SK-N-SH (cell line): ENCODE measurements at regions not wholly inside any gene's neighbourhood (a gene's known extent, or its start where the extent isn't known, plus 50 kb on each side); places are given as distances from the start of the nearest gene placed in this dataset.

Experiments
- CTCF ChIA-PET: fragments of 300-600, 350-600 bp; formaldehyde crosslinking; extraction: SDS; loops from one replicate; lab custom pipeline; 2021; lab: Yijun Ruan, JAX
- POLR2A ChIA-PET: fragments of 350-600 bp; sonication (Branson Sonifier 250); formaldehyde crosslinking; extraction: SDS; loops from one replicate; lab custom pipeline; 2020; ENCODE audit warnings: antibody characterized with exemption, inconsistent platforms; lab: Yijun Ruan, JAX
- DNase-seq: peaks from one replicate; pipeline ENCODE4 v3.0.0; 2012
- H2AFZ ChIP-seq: fragments of 200-600 bp; sonication (generic); 2 replicates; pipeline ENCODE4 v1.8.1; 2016; ENCODE audit warnings: antibody characterized with exemption, mild to moderate bottlenecking, low read depth
- H3F3A ChIP-seq: fragments of 200-600 bp; sonication (generic); replicated peaks from 2 replicates; pipeline ENCODE3; 2016; ENCODE audit warnings: antibody characterized with exemption, mild to moderate bottlenecking; ENCODE audit not compliant: insufficient read depth
- H3K27ac ChIP-seq, 2 experiments: fragments of 200-500 bp in 1 of 2; fragments of 200-600 bp in 1 of 2; sonication (Bioruptor generic) in 1 of 2; sonication (generic), shearing (Covaris generic) in 1 of 2; 2 replicates each; pipeline versions ENCODE4 v1.5.1 to v1.6.1; 2014 to 2016; ENCODE audit warnings: low read depth in 2 of 2, inconsistent platforms in 1 of 2, low read length in 1 of 2, mild to moderate bottlenecking in 1 of 2, mixed read lengths in 1 of 2
- H3K27me3 ChIP-seq: fragments of 200-600 bp; sonication (generic), shearing (Covaris generic); 2 replicates; pipeline ENCODE4 v1.6.1; 2016; ENCODE audit warnings: mixed run types; ENCODE audit not compliant: insufficient read depth
- H3K36me3 ChIP-seq, 2 experiments: fragments of 200-500 bp in 1 of 2; fragments of 200-600 bp in 1 of 2; sonication (Bioruptor generic) in 1 of 2; sonication (generic) in 1 of 2; replicated peaks in 1 of 2; 2 replicates each; pipeline versions ENCODE3 to v1.5.1; 2014 to 2016; ENCODE audit warnings: low read length in 1 of 2, mild to moderate bottlenecking in 1 of 2; ENCODE audit not compliant: insufficient read depth in 2 of 2, control insufficient read depth in 1 of 2
- H3K4me1 ChIP-seq, 2 experiments: fragments of 200-500 bp in 1 of 2; fragments of 200-600 bp in 1 of 2; sonication (Bioruptor generic) in 1 of 2; sonication (generic), shearing (Covaris generic) in 1 of 2; 2 replicates each; pipeline versions ENCODE4 v1.5.1 to v1.6.1; 2014 to 2016; ENCODE audit warnings: low read depth in 1 of 2, low read length in 1 of 2, mixed run types in 1 of 2; ENCODE audit not compliant: insufficient read depth in 2 of 2, control insufficient read depth in 1 of 2
- H3K4me2 ChIP-seq: fragments of 200-600 bp; sonication (generic), shearing (Covaris generic); 2 replicates; pipeline ENCODE4 v1.6.1; 2017; ENCODE audit warnings: mixed run types
- H3K4me3 ChIP-seq, 2 experiments: fragments of 200-500 bp in 1 of 2; fragments of 200-600 bp in 1 of 2; sonication (Bioruptor generic) in 1 of 2; sonication (generic), shearing (Covaris generic) in 1 of 2; 2 replicates each; pipeline versions ENCODE4 v1.5.1 to v1.8.1; 2014 to 2016; ENCODE audit warnings: low read depth in 2 of 2, inconsistent platforms in 1 of 2, low read length in 1 of 2, mild to moderate bottlenecking in 1 of 2, mixed read lengths in 1 of 2, moderate library complexity in 1 of 2
- H3K79me2 ChIP-seq: fragments of 200-600 bp; sonication (generic); 2 replicates; pipeline ENCODE4 v1.8.1; 2017; ENCODE audit warnings: mild to moderate bottlenecking; ENCODE audit not compliant: insufficient read depth
- H3K9ac ChIP-seq: fragments of 200-600 bp; sonication (generic); 2 replicates; pipeline ENCODE4 v1.6.1; 2017; ENCODE audit warnings: mixed run types
- H3K9me2 ChIP-seq: fragments of 200-600 bp; sonication (generic); 2 replicates; pipeline ENCODE4 v1.6.1; 2017; ENCODE audit warnings: mixed run types
- H3K9me3 ChIP-seq: fragments of 200-600 bp; sonication (generic); 2 replicates; pipeline ENCODE4 v1.6.1; 2017; ENCODE audit warnings: mixed run types, mild to moderate bottlenecking, moderate library complexity
- H4K20me1 ChIP-seq: fragments of 200-600 bp; sonication (generic); 2 replicates; pipeline ENCODE4 v1.6.1; 2017; ENCODE audit warnings: mild to moderate bottlenecking, mixed run types; ENCODE audit not compliant: insufficient read depth
- CHD2 ChIP-seq: fragments of 150-350 bp; IDR thresholded peaks from 2 replicates; pipeline ENCODE4 v1.6.1; 2018; ENCODE audit warnings: low read length; ENCODE audit not compliant: partially characterized antibody
- CTCF ChIP-seq: fragments of 200-600 bp; sonication (generic); IDR thresholded peaks from 2 replicates; pipeline ENCODE4 v1.6.1; 2017; ENCODE audit warnings: antibody characterized with exemption, mild to moderate bottlenecking, moderate library complexity
- ELF1 ChIP-seq: IDR thresholded peaks from 2 replicates; pipeline ENCODE4 v1.4.0; 2012
- EZH2phosphoT487 ChIP-seq: fragments of 200-600 bp; sonication (generic); IDR thresholded peaks from 2 replicates; pipeline ENCODE4 v1.6.1; 2017; ENCODE audit warnings: low read depth, mixed run types, mild to moderate bottlenecking, antibody characterized with exemption, moderate library complexity, borderline replicate concordance
- FOSL2 ChIP-seq: IDR thresholded peaks from 2 replicates; pipeline ENCODE4 v1.4.0; 2012; ENCODE audit warnings: low read depth, mild to moderate bottlenecking, moderate library complexity, borderline replicate concordance
- FOXM1 ChIP-seq: IDR thresholded peaks from 2 replicates; pipeline ENCODE4 v1.4.0; 2012; ENCODE audit warnings: low read depth, mild to moderate bottlenecking
- GATA2 ChIP-seq: sonication (generic); formaldehyde crosslinking; IDR thresholded peaks from 2 replicates; pipeline ENCODE4 v1.5.0; 2020; ENCODE audit warnings: mild to moderate bottlenecking, missing genetic modification reagents
- IRF3 ChIP-seq: fragments of 150-350 bp; IDR thresholded peaks from 2 replicates; pipeline ENCODE4 v1.6.1; 2016; ENCODE audit warnings: mild to moderate bottlenecking, low read depth, low read length
- JUND ChIP-seq: IDR thresholded peaks from 2 replicates; pipeline ENCODE4 v1.4.0; 2012
- MAX ChIP-seq: IDR thresholded peaks from 2 replicates; pipeline ENCODE4 v1.4.0; 2012; ENCODE audit warnings: low read depth
- MXI1 ChIP-seq: IDR thresholded peaks from 2 replicates; pipeline ENCODE4 v1.6.1; 2012; ENCODE audit warnings: mild to moderate bottlenecking, low read depth, low read length, improper control_type of control experiment
- NFIC ChIP-seq: IDR thresholded peaks from 2 replicates; pipeline ENCODE4 v1.4.0; 2012; ENCODE audit warnings: borderline replicate concordance
- NRF1 ChIP-seq: IDR thresholded peaks from 2 replicates; pipeline ENCODE4 v1.6.1; 2012; ENCODE audit warnings: low read depth, mild to moderate bottlenecking, low read length
- POLR2AphosphoS5 ChIP-seq: IDR thresholded peaks from 2 replicates; pipeline ENCODE4 v1.6.1; 2012; ENCODE audit warnings: low read depth, low read length
- RAD21 ChIP-seq: IDR thresholded peaks from 2 replicates; pipeline ENCODE4 v1.6.1; 2012; ENCODE audit warnings: mild to moderate bottlenecking, low read length
- RCOR1 ChIP-seq: fragments of 150-350 bp; IDR thresholded peaks from 2 replicates; pipeline ENCODE4 v1.6.1; 2017; ENCODE audit warnings: antibody characterized with exemption, low read length
- RXRA ChIP-seq: IDR thresholded peaks from 2 replicates; pipeline ENCODE4 v1.4.0; 2012; ENCODE audit warnings: low read depth, mild to moderate bottlenecking, borderline replicate concordance
- SIN3A ChIP-seq: IDR thresholded peaks from 2 replicates; pipeline ENCODE4 v1.6.1; 2012; ENCODE audit warnings: low read depth, mild to moderate bottlenecking, low read length, moderate library complexity, borderline replicate concordance
- SMC3 ChIP-seq: IDR thresholded peaks from 2 replicates; pipeline ENCODE4 v1.6.1; 2012; ENCODE audit warnings: low read depth, low read length, improper control_type of control experiment
- TCF12 ChIP-seq: IDR thresholded peaks from 2 replicates; pipeline ENCODE4 v1.4.0; 2012
- TEAD4 ChIP-seq: IDR thresholded peaks from 2 replicates; pipeline ENCODE4 v1.4.0; 2012; ENCODE audit warnings: mild to moderate bottlenecking, borderline replicate concordance; ENCODE audit not compliant: insufficient read depth
- USF1 ChIP-seq: IDR thresholded peaks from 2 replicates; pipeline ENCODE4 v1.4.0; 2012; ENCODE audit warnings: low read depth, borderline replicate concordance
- USF2 ChIP-seq: fragments of 150-350 bp; IDR thresholded peaks from 2 replicates; pipeline ENCODE4 v1.6.1; 2017; ENCODE audit warnings: antibody characterized with exemption, low read length, low read depth, borderline replicate concordance
- ZBTB33 ChIP-seq: IDR thresholded peaks from 2 replicates; pipeline ENCODE4 v1.4.0; 2012; ENCODE audit warnings: low read depth, borderline replicate concordance
- WGBS: methylation state at CpG from one replicate; pipeline ENCODE4 v1.1.6; 2017; ENCODE audit warnings: low lambda C conversion rate; 5-methylcytosine and 5-hydroxymethylcytosine counted together

- TF ChIP-seq IRF3 (no peak), FOSL2 (no peak), USF2 (no peak), RXRA (no peak), TEAD4 (no peak), ELF1 (no peak)
Measured at GRCh38 chr20:20950620-20951019, 155.5 kb downstream of the LINC00237 start (continued).

- H3F3A ChIP-seq, result no peaks in the 10 kb centered on the region
- no peak overlapping the region for H3K27ac ChIP-seq
- CTCF ChIA-PET, result no interaction called here
- H3K36me3 ChIP-seq, result no peaks in the 10 kb centered on the region
- POLR2A ChIA-PET, result no interaction called here
- no peak overlapping the region for H2AFZ ChIP-seq
- no peak overlapping the region for H3K4me3 ChIP-seq
- H3K4me1 ChIP-seq, result no peaks in the 10 kb centered on the region
- WGBS, result 9% methylated on average over 3 of the region's 3 CpGs
- H3K4me2 ChIP-seq, result no peak overlapping the region
- no peaks in the 10 kb centered on the region for H3K27me3 ChIP-seq
- H4K20me1 ChIP-seq, result no peaks in the 10 kb centered on the region
- no peaks in the 10 kb centered on the region for H3K9me3 ChIP-seq
- H3K9ac ChIP-seq, result no peak overlapping the region
- H3K9me2 ChIP-seq, result no peaks in the 10 kb centered on the region
- DNase-seq, result no peak
- no peaks in the 10 kb centered on the region for H3K79me2 ChIP-seq
- TF ChIP-seq TCF12, result no peak
- TF ChIP-seq FOXM1, result no peak
- TF ChIP-seq FOSL2, result no peak
- no peak for TF ChIP-seq JUND
- TF ChIP-seq SMC3, result no peak
- TF ChIP-seq MXI1, result no peak
- TF ChIP-seq ZBTB33, result no peak
- TF ChIP-seq MAX, result no peak
- no peak for TF ChIP-seq NRF1
- TF ChIP-seq EZH2phosphoT487, result no peak
- TF ChIP-seq CTCF, result no peak
- no peak for TF ChIP-seq GATA2 (CRISPR knock-in tag)
- no peak for TF ChIP-seq SIN3A
- TF ChIP-seq RCOR1, result no peak
- TF ChIP-seq USF1, result no peak
- TF ChIP-seq RAD21, result no peak
- TF ChIP-seq CHD2, result no peak
- TF ChIP-seq NFIC, result no peak
- TF ChIP-seq POLR2AphosphoS5, result no peak
Measured at GRCh38 chr20:20946122-20946759, 159.9 kb downstream of the LINC00237 start.
